Fibroblast of lung (primary cell): ENCODE measurements at regions not wholly inside any gene's neighbourhood (a gene's known extent, or its start where the extent isn't known, plus 50 kb on each side); places are given as distances from the start of the nearest gene placed in this dataset.

Experiments used
- DNase-seq, 2 donors: peaks; one replicate each; pipeline versions ENCODE4 v3.0.0 to v3.0.0-alpha.2; 2010; ENCODE audit warnings: low read depth in 2 of 2
- H2AFZ ChIP-seq: 2 replicates; pipeline ENCODE4 v1.5.1; 2012; ENCODE audit warnings: low read length, control low read depth, inconsistent platforms
- H3K27ac ChIP-seq: 2 replicates; pipeline ENCODE4 v1.5.1; 2011; ENCODE audit warnings: low read length, control low read depth; ENCODE audit not compliant: insufficient read depth
- H3K27me3 ChIP-seq: 2 replicates; pipeline ENCODE4 v1.5.1; 2011; ENCODE audit warnings: mild to moderate bottlenecking, low read length; ENCODE audit not compliant: control insufficient read depth, insufficient read depth
- H3K36me3 ChIP-seq: 2 replicates; pipeline ENCODE4 v1.5.1; 2011; ENCODE audit warnings: low read length; ENCODE audit not compliant: control insufficient read depth, insufficient read depth
- H3K4me1 ChIP-seq: 2 replicates; pipeline ENCODE4 v1.5.1; 2011; ENCODE audit warnings: low read length; ENCODE audit not compliant: control insufficient read depth, insufficient read depth; ENCODE audit errors: extremely low read depth
- H3K4me2 ChIP-seq: 2 replicates; pipeline ENCODE4 v1.5.1; 2011; ENCODE audit warnings: low read length, control low read depth; ENCODE audit not compliant: insufficient read depth; ENCODE audit errors: extremely low read depth
- H3K4me3 ChIP-seq, 4 experiments: fragments of 200-600 bp in 1 of 4; sonication (generic) in 1 of 4; replicated peaks in 1 of 4; 2 replicates each; pipeline ENCODE4 v1.5.1; 2011 to 2016; ENCODE audit warnings: low read length in 4 of 4, low read depth in 3 of 4, mild to moderate bottlenecking in 3 of 4, control low read depth in 2 of 4, inconsistent platforms in 1 of 4, mixed read lengths in 1 of 4; ENCODE audit not compliant: insufficient read depth in 1 of 4; ENCODE audit errors: control extremely low read depth in 1 of 4
- H3K79me2 ChIP-seq: 2 replicates; pipeline ENCODE4 v1.5.1; 2012; ENCODE audit warnings: mild to moderate bottlenecking, low read length, inconsistent platforms; ENCODE audit not compliant: control insufficient read depth, insufficient read depth
- H3K9ac ChIP-seq: 2 replicates; pipeline ENCODE4 v1.5.1; 2011; ENCODE audit warnings: mild to moderate bottlenecking, low read length, control low read depth; ENCODE audit not compliant: insufficient read depth
- H3K9me3 ChIP-seq: 2 replicates; pipeline ENCODE4 v1.5.1; 2012; ENCODE audit warnings: low read depth, low read length; ENCODE audit not compliant: control insufficient read depth, insufficient read depth
- H4K20me1 ChIP-seq: 2 replicates; pipeline ENCODE4 v1.5.1; 2011; ENCODE audit warnings: low read length; ENCODE audit not compliant: control insufficient read depth, insufficient read depth; ENCODE audit errors: extremely low read depth
- EZH2 ChIP-seq: IDR thresholded peaks from 2 replicates; pipeline ENCODE4 v1.5.1; 2012; ENCODE audit warnings: low read length, control low read depth, mild to moderate bottlenecking; ENCODE audit errors: missing control alignments
- TF ChIP-seq, protein P1 (sequence below), 2 donors: IDR thresholded peaks in 1 of 2; conservative IDR thresholded peaks in 1 of 2; 1 replicate in 1 of 2; 2 replicates in 1 of 2; pipeline ENCODE4 v1.5.1; 2011 to 2012; ENCODE audit warnings: low read length in 2 of 2, control low read depth in 1 of 2, inconsistent platforms in 1 of 2, low read depth in 1 of 2, mild to moderate bottlenecking in 1 of 2

DNA sequence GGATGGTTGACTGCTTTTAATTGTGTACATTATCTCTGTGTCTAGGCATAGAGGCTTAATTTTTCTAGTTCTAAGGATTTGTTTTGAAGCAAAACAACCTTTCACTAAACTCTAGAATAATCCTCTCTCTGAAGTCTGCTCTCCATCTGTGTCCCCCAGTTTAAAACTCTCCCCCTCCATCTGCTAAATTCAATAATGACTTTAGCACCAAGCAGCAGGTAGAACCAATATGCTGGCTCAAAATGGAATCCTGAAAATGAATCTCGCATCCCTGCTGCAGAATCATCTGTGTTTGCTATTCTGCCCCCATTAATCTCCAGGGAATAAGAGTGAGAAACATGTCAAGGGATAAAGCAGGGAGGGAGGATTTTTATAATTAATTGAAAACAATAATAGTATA is 111.8 kb downstream of the TUSC7 start:
- no peak for DNase-seq
- TF ChIP-seq, protein P1, sequence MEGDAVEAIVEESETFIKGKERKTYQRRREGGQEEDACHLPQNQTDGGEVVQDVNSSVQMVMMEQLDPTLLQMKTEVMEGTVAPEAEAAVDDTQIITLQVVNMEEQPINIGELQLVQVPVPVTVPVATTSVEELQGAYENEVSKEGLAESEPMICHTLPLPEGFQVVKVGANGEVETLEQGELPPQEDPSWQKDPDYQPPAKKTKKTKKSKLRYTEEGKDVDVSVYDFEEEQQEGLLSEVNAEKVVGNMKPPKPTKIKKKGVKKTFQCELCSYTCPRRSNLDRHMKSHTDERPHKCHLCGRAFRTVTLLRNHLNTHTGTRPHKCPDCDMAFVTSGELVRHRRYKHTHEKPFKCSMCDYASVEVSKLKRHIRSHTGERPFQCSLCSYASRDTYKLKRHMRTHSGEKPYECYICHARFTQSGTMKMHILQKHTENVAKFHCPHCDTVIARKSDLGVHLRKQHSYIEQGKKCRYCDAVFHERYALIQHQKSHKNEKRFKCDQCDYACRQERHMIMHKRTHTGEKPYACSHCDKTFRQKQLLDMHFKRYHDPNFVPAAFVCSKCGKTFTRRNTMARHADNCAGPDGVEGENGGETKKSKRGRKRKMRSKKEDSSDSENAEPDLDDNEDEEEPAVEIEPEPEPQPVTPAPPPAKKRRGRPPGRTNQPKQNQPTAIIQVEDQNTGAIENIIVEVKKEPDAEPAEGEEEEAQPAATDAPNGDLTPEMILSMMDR (conservative IDR thresholded peaks at IDR 0.05 in 1 of 2, IDR thresholded peaks at IDR 0.05 in 1 of 2; ENCODE audit: low read depth in 1 of 2, low read length in 2 of 2), result no peak
- TF ChIP-seq EZH2, result no peak
- H3K9ac ChIP-seq, result no peak overlapping the region
- H4K20me1 ChIP-seq, result no peaks in the 10 kb centered on the region
- no peak overlapping the region for H2AFZ ChIP-seq
- H3K36me3 ChIP-seq, result no peaks in the 10 kb centered on the region
- no peak overlapping the region for H3K4me2 ChIP-seq
- H3K9me3 ChIP-seq, result no peaks in the 10 kb centered on the region
- H3K27me3 ChIP-seq, result no peaks in the 10 kb centered on the region
- H3K27ac ChIP-seq, result no peak overlapping the region
- H3K79me2 ChIP-seq, result no peaks in the 10 kb centered on the region
- no peaks in the 10 kb centered on the region for H3K4me1 ChIP-seq
- H3K4me3 ChIP-seq, result no peak overlapping the region

DNA sequence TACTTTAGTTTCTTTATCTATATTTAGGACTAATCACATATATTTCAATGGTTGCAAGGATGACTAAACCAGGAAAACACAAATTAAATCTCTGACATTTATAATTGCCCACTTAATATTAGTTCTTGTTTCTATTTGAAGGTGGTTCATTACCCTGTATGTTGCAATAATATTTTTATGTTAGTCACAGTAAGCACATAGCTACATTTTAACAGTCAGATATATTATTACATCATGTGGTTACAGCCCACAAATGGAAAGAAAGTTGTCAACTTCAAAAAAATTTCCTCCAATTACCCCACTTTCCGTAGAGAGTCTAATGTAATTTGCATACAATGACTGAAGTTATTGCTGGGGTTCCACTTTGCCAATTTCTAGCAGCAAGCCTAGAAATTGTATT is 114.6 kb downstream of the TUSC7 start:
- H4K20me1 ChIP-seq, result no peaks in the 10 kb centered on the region
- no peaks in the 10 kb centered on the region for H3K9me3 ChIP-seq
- H3K36me3 ChIP-seq, result no peaks in the 10 kb centered on the region
- no peak overlapping the region for H3K4me2 ChIP-seq
- DNase-seq, result peak in 1 of 2 donors; percentile 21
- no peak overlapping the region for H3K27ac ChIP-seq
- TF ChIP-seq, protein P1 (conservative IDR thresholded peaks at IDR 0.05 in 1 of 2, IDR thresholded peaks at IDR 0.05 in 1 of 2; ENCODE audit: low read depth in 1 of 2, low read length in 2 of 2), result no peak
- H3K27me3 ChIP-seq, result no peaks in the 10 kb centered on the region
- no peak overlapping the region for H3K9ac ChIP-seq
- no peak overlapping the region for H2AFZ ChIP-seq
- H3K79me2 ChIP-seq, result no peaks in the 10 kb centered on the region
- no peak overlapping the region for H3K4me3 ChIP-seq
- no peaks in the 10 kb centered on the region for H3K4me1 ChIP-seq

DNA sequence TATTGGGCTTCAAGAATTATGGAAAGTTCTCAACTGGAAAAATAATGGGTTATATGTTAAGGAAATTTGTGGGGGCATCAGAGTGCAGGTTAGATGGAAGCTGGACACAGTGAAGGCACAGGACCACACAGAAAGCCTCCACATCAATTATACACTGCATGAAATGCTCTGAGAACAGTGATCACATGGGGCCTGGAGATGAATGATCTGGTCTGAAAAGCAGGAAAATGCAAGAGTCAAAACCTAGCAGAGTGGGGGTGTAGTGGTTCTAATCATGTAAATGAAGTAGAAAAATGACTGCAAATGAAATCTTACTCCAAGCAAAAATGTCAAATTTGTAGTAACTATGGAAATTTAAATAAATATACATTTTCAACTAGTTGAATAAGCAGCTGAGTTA is 123.6 kb downstream of the TUSC7 start:
- H3K36me3 ChIP-seq, result no peaks in the 10 kb centered on the region
- no peaks in the 10 kb centered on the region for H3K79me2 ChIP-seq
- H3K9ac ChIP-seq, result no peak overlapping the region
- H3K27me3 ChIP-seq, result no peaks in the 10 kb centered on the region
- no peak overlapping the region for H2AFZ ChIP-seq
- H4K20me1 ChIP-seq, result no peaks in the 10 kb centered on the region
- DNase-seq, result no peak
- H3K4me3 ChIP-seq, result no peak overlapping the region
- H3K4me2 ChIP-seq, result no peak overlapping the region
- no peak overlapping the region for H3K27ac ChIP-seq
- no peaks in the 10 kb centered on the region for H3K4me1 ChIP-seq
- H3K9me3 ChIP-seq, result no peaks in the 10 kb centered on the region
- TF ChIP-seq, protein P1 (conservative IDR thresholded peaks at IDR 0.05 in 1 of 2, IDR thresholded peaks at IDR 0.05 in 1 of 2; ENCODE audit: low read depth in 1 of 2, low read length in 2 of 2), result no peak
- TF ChIP-seq EZH2, result no peak
